Neural crest cell (in vitro differentiated cells): ENCODE measurements at regions not wholly inside any gene's neighbourhood (a gene's known extent, or its start where the extent isn't known, plus 50 kb on each side); places are given as distances from the start of the nearest gene placed in this dataset.

Experiments
- DNase-seq: peaks from one replicate; pipeline ENCODE4 v3.0.0; 2021; ENCODE audit warnings: low read depth, mixed read lengths, low spot score
- H3K27ac Mint-ChIP-seq: one replicate; pipeline ENCODE4 v1.8.0; 2021; ENCODE audit warnings: mild to moderate bottlenecking, mixed read lengths; ENCODE audit not compliant: unreplicated experiment
- H3K27me3 Mint-ChIP-seq: 2 replicates; pipeline ENCODE4 v1.8.0; 2021; ENCODE audit warnings: low read depth, mild to moderate bottlenecking, mixed read lengths
- H3K36me3 Mint-ChIP-seq: 2 replicates; pipeline ENCODE4 v1.8.0; 2021; ENCODE audit warnings: low read depth, mild to moderate bottlenecking, mixed read lengths
- H3K4me1 Mint-ChIP-seq: 2 replicates; pipeline ENCODE4 v1.8.0; 2021; ENCODE audit warnings: mixed read lengths
- H3K4me3 Mint-ChIP-seq: one replicate; pipeline ENCODE4 v1.8.0; 2021; ENCODE audit warnings: mild to moderate bottlenecking, mixed read lengths
- H3K9me3 Mint-ChIP-seq: 2 replicates; pipeline ENCODE4 v1.8.0; 2021; ENCODE audit warnings: mixed read lengths
- TF ChIP-seq, protein P1 (sequence below): fragments of 200-600 bp; sonication (generic); conservative IDR thresholded peaks from 2 replicates; pipeline ENCODE4 v1.5.0; 2021; ENCODE audit warnings: antibody characterized with exemption, mild to moderate bottlenecking

DNA sequence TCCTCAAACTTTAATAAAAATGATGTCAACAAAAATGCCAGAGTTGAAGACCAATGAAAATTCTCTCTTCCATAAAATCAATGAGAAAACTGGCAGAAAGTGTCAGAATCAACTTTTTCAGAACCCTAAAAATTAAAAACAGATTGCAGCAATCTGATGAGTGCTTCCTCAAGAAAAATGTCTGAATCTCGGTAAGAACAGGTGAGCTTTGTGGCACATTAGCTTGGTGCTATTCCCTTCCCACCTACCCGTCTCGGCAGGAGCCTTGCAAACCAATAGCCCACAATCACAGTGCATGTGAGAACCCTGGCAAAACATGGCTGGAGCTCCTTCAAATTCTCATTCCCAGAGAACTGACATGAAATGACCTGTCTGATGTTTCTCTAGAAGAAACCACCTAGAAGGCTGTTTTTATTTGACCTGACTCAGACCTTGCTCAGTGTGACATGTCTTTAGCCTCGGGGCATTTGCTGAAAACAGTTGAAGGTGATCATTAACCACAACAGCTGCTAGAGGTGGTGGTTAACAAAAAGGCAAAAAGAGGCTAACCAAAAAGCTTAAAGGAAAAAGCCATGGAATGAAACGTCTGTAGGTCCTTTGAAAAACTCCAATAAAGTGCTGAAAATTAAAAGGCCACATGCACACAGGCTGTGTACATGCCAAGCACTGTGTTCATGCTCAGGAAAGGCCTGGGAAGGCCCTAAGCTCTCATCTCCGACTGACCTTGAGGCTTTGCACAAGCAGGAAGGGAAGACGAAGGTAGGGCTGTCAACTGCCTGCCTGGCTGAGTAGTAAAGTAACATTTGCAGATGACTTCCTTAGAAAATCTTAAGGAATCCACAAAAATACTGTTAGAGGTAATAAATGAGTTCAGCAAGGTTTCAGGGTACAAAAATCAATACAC lies 253.0 kb upstream of the NSMCE3 start:
- H3K27ac Mint-ChIP-seq = no peak overlapping the region
- H3K27me3 Mint-ChIP-seq = no peaks in the 10 kb centered on the region
- DNase-seq = no peak
- H3K9me3 Mint-ChIP-seq = peaks cover 16% of the 10 kb centered on the region
- TF ChIP-seq, protein P1, sequence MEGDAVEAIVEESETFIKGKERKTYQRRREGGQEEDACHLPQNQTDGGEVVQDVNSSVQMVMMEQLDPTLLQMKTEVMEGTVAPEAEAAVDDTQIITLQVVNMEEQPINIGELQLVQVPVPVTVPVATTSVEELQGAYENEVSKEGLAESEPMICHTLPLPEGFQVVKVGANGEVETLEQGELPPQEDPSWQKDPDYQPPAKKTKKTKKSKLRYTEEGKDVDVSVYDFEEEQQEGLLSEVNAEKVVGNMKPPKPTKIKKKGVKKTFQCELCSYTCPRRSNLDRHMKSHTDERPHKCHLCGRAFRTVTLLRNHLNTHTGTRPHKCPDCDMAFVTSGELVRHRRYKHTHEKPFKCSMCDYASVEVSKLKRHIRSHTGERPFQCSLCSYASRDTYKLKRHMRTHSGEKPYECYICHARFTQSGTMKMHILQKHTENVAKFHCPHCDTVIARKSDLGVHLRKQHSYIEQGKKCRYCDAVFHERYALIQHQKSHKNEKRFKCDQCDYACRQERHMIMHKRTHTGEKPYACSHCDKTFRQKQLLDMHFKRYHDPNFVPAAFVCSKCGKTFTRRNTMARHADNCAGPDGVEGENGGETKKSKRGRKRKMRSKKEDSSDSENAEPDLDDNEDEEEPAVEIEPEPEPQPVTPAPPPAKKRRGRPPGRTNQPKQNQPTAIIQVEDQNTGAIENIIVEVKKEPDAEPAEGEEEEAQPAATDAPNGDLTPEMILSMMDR = no peak
- H3K4me1 Mint-ChIP-seq = no peaks in the 10 kb centered on the region
- no peak overlapping the region for H3K4me3 Mint-ChIP-seq
- peaks cover 7% of the 10 kb centered on the region for H3K36me3 Mint-ChIP-seq

DNA sequence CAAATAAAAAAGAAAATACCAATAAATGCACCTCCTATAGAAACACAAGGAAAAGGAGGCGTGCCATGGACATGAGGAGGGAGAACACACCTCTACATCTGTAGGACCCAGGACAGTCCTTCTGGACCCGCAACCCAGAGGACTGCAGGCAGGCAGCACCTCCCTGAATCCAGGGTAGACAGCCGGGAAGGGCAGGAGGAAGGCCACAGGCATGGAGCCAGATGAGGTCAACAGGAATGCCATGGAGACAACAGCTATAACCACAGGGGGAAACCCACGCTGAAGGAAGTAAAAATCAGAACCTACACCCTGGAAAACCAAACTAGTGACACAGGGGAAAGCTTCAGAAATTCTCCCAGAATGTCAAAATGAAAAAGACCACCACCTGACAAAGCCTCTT lies 248.8 kb upstream of the NSMCE3 start:
- H3K4me3 Mint-ChIP-seq = no peak overlapping the region
- no peaks in the 10 kb centered on the region for H3K27me3 Mint-ChIP-seq
- H3K4me1 Mint-ChIP-seq = no peaks in the 10 kb centered on the region
- TF ChIP-seq, protein P1 = no peak
- DNase-seq = no peak
- peaks cover 16% of the 10 kb centered on the region for H3K9me3 Mint-ChIP-seq
- H3K36me3 Mint-ChIP-seq = peaks cover 7% of the 10 kb centered on the region
- no peak overlapping the region for H3K27ac Mint-ChIP-seq

DNA sequence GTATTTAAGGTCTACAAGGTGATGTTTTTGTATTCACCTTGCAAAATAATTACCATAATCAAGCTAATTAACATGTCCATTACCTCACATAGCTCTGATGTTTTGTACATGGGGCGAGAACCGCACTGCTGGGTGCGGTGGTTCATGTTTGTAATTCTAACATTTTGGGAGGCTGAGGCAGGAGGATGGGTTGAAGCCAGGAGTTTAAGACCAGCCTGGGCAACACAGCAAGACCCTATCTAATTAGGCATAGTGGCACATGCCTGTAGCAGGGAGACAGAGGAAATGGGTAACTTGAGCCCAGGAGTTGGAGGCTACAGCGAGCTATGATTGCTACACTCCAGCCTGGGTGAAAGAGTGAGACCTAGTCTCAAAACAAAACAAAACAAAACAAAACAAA lies 248.2 kb upstream of the NSMCE3 start:
- peaks cover 12% of the 10 kb centered on the region for H3K9me3 Mint-ChIP-seq
- H3K4me3 Mint-ChIP-seq = no peak overlapping the region
- TF ChIP-seq, protein P1 = no peak
- H3K36me3 Mint-ChIP-seq = peaks cover 7% of the 10 kb centered on the region
- no peaks in the 10 kb centered on the region for H3K4me1 Mint-ChIP-seq
- H3K27ac Mint-ChIP-seq = no peak overlapping the region
- DNase-seq = no peak
- no peaks in the 10 kb centered on the region for H3K27me3 Mint-ChIP-seq

DNA sequence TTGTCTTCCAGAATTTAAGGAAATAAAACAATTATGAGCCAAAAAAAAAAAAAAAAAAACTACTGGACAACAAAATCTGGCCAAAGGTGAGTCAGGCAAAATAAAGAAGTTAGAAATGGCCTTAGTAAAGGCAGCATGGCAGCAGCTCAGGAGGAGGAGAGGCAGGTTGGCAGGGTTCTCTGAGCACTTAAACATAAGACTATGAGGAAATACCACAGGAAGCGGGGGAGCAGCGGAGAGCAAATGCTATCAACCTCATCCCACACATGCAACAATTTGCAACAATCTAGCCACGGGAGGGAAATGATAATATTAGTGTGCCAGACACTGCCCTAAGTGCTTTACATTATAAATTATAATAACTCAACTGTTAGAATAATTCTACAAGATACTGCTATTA lies 247.3 kb upstream of the NSMCE3 start:
- Mint-ChIP-seq H3K36me3 (peaks cover 7% of the 10 kb centered on the region), H3K27me3 (no peaks in the 10 kb centered on the region), H3K4me3 (no peak overlapping the region), H3K9me3 (peaks cover 12% of the 10 kb centered on the region), H3K27ac (no peak overlapping the region), H3K4me1 (no peaks in the 10 kb centered on the region)
- TF ChIP-seq, protein P1 = no peak
- no peak for DNase-seq

DNA sequence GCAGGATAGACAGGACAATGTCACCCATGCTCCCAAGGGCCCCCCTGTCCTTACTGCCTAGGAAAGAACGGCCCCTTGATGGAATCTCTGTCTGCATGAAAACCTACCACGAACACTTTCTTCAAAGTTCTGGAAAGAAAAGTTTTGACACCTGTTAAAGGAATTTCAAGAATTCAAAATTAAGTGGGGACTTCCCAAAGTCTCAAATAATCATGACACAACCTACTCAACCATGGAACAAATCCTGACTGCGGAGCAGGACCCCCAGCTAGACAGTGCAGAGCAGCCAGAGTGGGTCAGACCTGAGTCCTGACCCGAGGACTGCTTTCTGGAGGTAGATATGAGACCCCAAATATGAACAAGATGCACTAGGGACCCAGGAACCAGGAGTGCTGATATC lies 245.3 kb upstream of the NSMCE3 start:
- H3K4me3 Mint-ChIP-seq = no peak overlapping the region
- peaks cover 12% of the 10 kb centered on the region for H3K9me3 Mint-ChIP-seq
- DNase-seq = no peak
- H3K4me1 Mint-ChIP-seq = no peaks in the 10 kb centered on the region
- TF ChIP-seq, protein P1 = no peak
- H3K27me3 Mint-ChIP-seq = no peaks in the 10 kb centered on the region
- H3K36me3 Mint-ChIP-seq = peaks cover 6% of the 10 kb centered on the region
- H3K27ac Mint-ChIP-seq = no peak overlapping the region
